A549 (cell line): ENCODE measurements at regions not wholly inside any gene's neighbourhood (a gene's known extent, or its start where the extent isn't known, plus 50 kb on each side); places are given as distances from the start of the nearest gene placed in this dataset.

Source experiments
- ATAC-seq, 2 experiments: fragments of 200-7000 bp in 1 of 2; fragments of >200 bp in 1 of 2; cut with Nextera tagmentation in 1 of 2; cut with Tn5 transposase in 1 of 2; 3 replicates each; pipeline versions ENCODE4 v1.8.0 to v1.9.1; 2018 to 2020; ENCODE audit warnings: mild to moderate bottlenecking in 1 of 2, moderate library complexity in 1 of 2
- CTCF ChIA-PET: fragments of 300-600 bp; sonication (Branson Sonifier 250); formaldehyde crosslinking; extraction: SDS; loops from one replicate; lab custom pipeline; 2021; ENCODE audit warnings: antibody characterized with exemption, inconsistent platforms; lab: Yijun Ruan, JAX
- POLR2A ChIA-PET: fragments of 350-600 bp; formaldehyde crosslinking; extraction: SDS; loops from one replicate; lab custom pipeline; 2021; ENCODE audit warnings: antibody characterized with exemption, inconsistent platforms; lab: Yijun Ruan, JAX
- DNase-seq, 2 experiments: peaks; one replicate each; pipeline versions ENCODE4 v3.0.0 to v3.0.0-alpha.2; 2011 to 2016; ENCODE audit warnings: low read depth in 1 of 2, low spot score in 1 of 2
- FAIRE-seq: peaks from 2 replicates; lab custom pipeline; 2011; peaks lifted over from hg19 to GRCh38; lab: Jason Lieb, UNC
- H3K27ac ChIP-seq, 2 experiments: fragments of >200 bp; sonication (Bioruptor Twin); formaldehyde crosslinking; 3 replicates each; pipeline ENCODE4 v1.5.1; 2016 to 2017
- H3K4me1 ChIP-seq: fragments of >200 bp; sonication (Bioruptor Twin); formaldehyde crosslinking; 3 replicates; pipeline ENCODE4 v1.6.1; 2016
- H3K4me2 ChIP-seq: fragments of >200 bp; sonication (Bioruptor Twin); formaldehyde crosslinking; 3 replicates; pipeline ENCODE4 v1.6.1; 2016
- H3K4me3 ChIP-seq: fragments of >200 bp; sonication (Bioruptor Twin); formaldehyde crosslinking; 3 replicates; pipeline ENCODE4 v1.5.1; 2016
- H3K9me3 ChIP-seq: fragments of >200 bp; sonication (Bioruptor Twin); formaldehyde crosslinking; 3 replicates; pipeline ENCODE4 v1.6.1; 2016
- ATOH8 ChIP-seq: fragments of 250-450 bp; sonication (Bioruptor Pico); IDR thresholded peaks from 2 replicates; pipeline ENCODE4 v1.5.0; 2020; ENCODE audit warnings: low read depth, mild to moderate bottlenecking, moderate library complexity
- CBX2 ChIP-seq: fragments of 200-600 bp; sonication (generic); IDR thresholded peaks from 2 replicates; pipeline ENCODE4 v1.6.1; 2016; ENCODE audit warnings: low read depth, mild to moderate bottlenecking, borderline replicate concordance
- E2F6 ChIP-seq: IDR thresholded peaks from 2 replicates; pipeline ENCODE4 v1.6.1; 2012; ENCODE audit warnings: low read depth, borderline replicate concordance
- EHF ChIP-seq: fragments of 250-450 bp; sonication (Bioruptor Pico); IDR thresholded peaks from 2 replicates; pipeline ENCODE4 v1.5.0; 2020; ENCODE audit warnings: mild to moderate bottlenecking
- FOSB ChIP-seq: fragments of 250-450 bp; sonication (Bioruptor Pico); IDR thresholded peaks from 2 replicates; pipeline ENCODE4 v1.5.0; 2020; ENCODE audit warnings: mild to moderate bottlenecking, moderate library complexity
- FOSL2 ChIP-seq, 2 experiments: fragments of 450-650 bp in 1 of 2; fragments of >200 bp in 1 of 2; sonication (Bioruptor Twin) in 1 of 2; formaldehyde crosslinking; IDR thresholded peaks; 2 replicates each; pipeline versions ENCODE4 v1.5.0 to v1.6.1; 2016 to 2020; ENCODE audit warnings: mild to moderate bottlenecking in 1 of 2, moderate library complexity in 1 of 2
- HES2 ChIP-seq: fragments of >200 bp; sonication (Bioruptor Twin); formaldehyde crosslinking; IDR thresholded peaks from 2 replicates; pipeline ENCODE4 v1.6.1; 2016
- HEYL ChIP-seq: fragments of 250-450 bp; sonication (Bioruptor Pico); IDR thresholded peaks from 2 replicates; pipeline ENCODE4 v1.8.0; 2021; ENCODE audit warnings: mild to moderate bottlenecking, moderate library complexity
- HOXA7 ChIP-seq: fragments of 250-450 bp; sonication (Bioruptor Pico); IDR thresholded peaks from 2 replicates; pipeline ENCODE4 v1.5.0; 2020; ENCODE audit warnings: mild to moderate bottlenecking, moderate library complexity
- JUN ChIP-seq, 2 experiments: fragments of >200 bp; sonication (Bioruptor Twin); formaldehyde crosslinking; IDR thresholded peaks; 2 replicates in 1 of 2; 3 replicates in 1 of 2; pipeline ENCODE4 v1.6.1; 2016 to 2017
- KDM5A ChIP-seq: fragments of 200-600 bp; sonication (generic); IDR thresholded peaks from 2 replicates; pipeline ENCODE4 v1.6.1; 2016; ENCODE audit warnings: antibody characterized with exemption, mild to moderate bottlenecking
- MAFK ChIP-seq: fragments of 450-650 bp; IDR thresholded peaks from 2 replicates; pipeline ENCODE4 v1.6.1; 2014; ENCODE audit not compliant: partially characterized antibody
- MYC ChIP-seq: IDR thresholded peaks from 2 replicates; pipeline ENCODE4 v1.6.1; 2012; ENCODE audit warnings: mild to moderate bottlenecking, inconsistent platforms, low read length, improper control_type of control experiment, borderline replicate concordance
- NFE2L2 ChIP-seq: fragments of 150-350 bp; conservative IDR thresholded peaks from 2 replicates; pipeline ENCODE4 v1.6.1; 2014; ENCODE audit warnings: low read length
- NR3C1 ChIP-seq: fragments of >200 bp; sonication (Bioruptor Twin); formaldehyde crosslinking; IDR thresholded peaks from 3 replicates; pipeline ENCODE4 v1.6.1; 2017
- PHF8 ChIP-seq: fragments of 200-600 bp; sonication (generic); IDR thresholded peaks from 2 replicates; pipeline ENCODE4 v1.6.1; 2016; ENCODE audit warnings: low read depth, mild to moderate bottlenecking, antibody characterized with exemption, moderate library complexity, borderline replicate concordance
- RAD21 ChIP-seq, 2 experiments: fragments of >200 bp in 1 of 2; sonication (Bioruptor Twin) in 1 of 2; formaldehyde crosslinking in 1 of 2; IDR thresholded peaks in 1 of 2; conservative IDR thresholded peaks in 1 of 2; 2 replicates in 1 of 2; 3 replicates in 1 of 2; pipeline ENCODE4 v1.6.1; 2012 to 2018; ENCODE audit warnings: inconsistent platforms in 1 of 2
- RARB ChIP-seq: fragments of 250-450 bp; sonication (Bioruptor Pico); IDR thresholded peaks from 2 replicates; pipeline ENCODE4 v1.8.0; 2021; ENCODE audit warnings: mild to moderate bottlenecking, moderate library complexity
- TP53 ChIP-seq: fragments of 250-450 bp; sonication (Bioruptor Pico); IDR thresholded peaks from 2 replicates; pipeline ENCODE4 v1.5.0; 2021; ENCODE audit warnings: mild to moderate bottlenecking, moderate library complexity
- USF2 ChIP-seq: fragments of 450-650 bp; IDR thresholded peaks from 2 replicates; pipeline ENCODE4 v1.6.1; 2014; ENCODE audit warnings: antibody characterized with exemption
- ZFP36 ChIP-seq: fragments of 450-650 bp; IDR thresholded peaks from 2 replicates; pipeline ENCODE4 v1.6.1; 2014; ENCODE audit warnings: borderline replicate concordance; ENCODE audit not compliant: partially characterized antibody
- ZSCAN20 ChIP-seq: fragments of 250-450 bp; sonication (Bioruptor Pico); IDR thresholded peaks from 2 replicates; pipeline ENCODE4 v1.8.0; 2022; ENCODE audit warnings: mild to moderate bottlenecking, moderate library complexity
- WGBS: methylation state at CpG from one replicate; pipeline ENCODE4 v1.1.6; 2017; ENCODE audit errors: missing lambda C conversion rate; 5-methylcytosine and 5-hydroxymethylcytosine counted together

- TF ChIP-seq USF2: no peak
- TF ChIP-seq NR3C1: no peak
- TF ChIP-seq KDM5A: no peak
- TF ChIP-seq ZSCAN20: no peak
- TF ChIP-seq HEYL (CRISPR knock-in tag): no peak
- TF ChIP-seq CBX2: no peak
- TF ChIP-seq, all 56 proteins: peak for 0
These were observed 659.4 kb upstream of the CAMK1G start (continued) for GRCh38 chr1:208923946-208924720.

GRCh38 chr1:208924928-208925327, 658.6 kb upstream of the CAMK1G start:
- no peak overlapping the region for H3K4me3 ChIP-seq
- DNase-seq (no peak), FAIRE-seq (no peak), ATAC-seq (no peak)
- 37% methylated on average over 5 of the region's 5 CpGs for WGBS
- no peak overlapping the region for H3K4me2 ChIP-seq
- H3K4me1 ChIP-seq: no peaks in the 10 kb centered on the region; the same call in 2 of the 3 replicates
- no peaks in the 10 kb centered on the region for H3K9me3 ChIP-seq
- CTCF ChIA-PET: no interaction called here
- POLR2A ChIA-PET: no interaction called here
- TF ChIP-seq ATOH8 (CRISPR knock-in tag) (no peak), TP53 (CRISPR knock-in tag) (no peak), MYC (no peak), HES2 (no peak), RARB (CRISPR knock-in tag) (no peak), ZFP36 (no peak), EHF (CRISPR knock-in tag) (no peak), FOSB (CRISPR knock-in tag) (no peak), MAFK (no peak), FOSL2 (IDR thresholded peaks at IDR 0.05) (no peak), FOSL2 (CRISPR knock-in tag; IDR thresholded peaks at IDR 0.05) (no peak)
- no peak overlapping the region for H3K27ac ChIP-seq

- H3K9me3 ChIP-seq: no peaks in the 10 kb centered on the region
- no peak overlapping the region for H3K4me2 ChIP-seq
- CTCF ChIA-PET: no interaction called here
- no peak for DNase-seq
- no peak overlapping the region for H3K27ac ChIP-seq
- 27% methylated on average over 5 of the region's 5 CpGs for WGBS
- no peaks in the 10 kb centered on the region for H3K4me1 ChIP-seq
- FAIRE-seq: no peak
- H3K4me3 ChIP-seq: no peak overlapping the region
- TF ChIP-seq E2F6 (no peak), RAD21 (conservative IDR thresholded peaks at IDR 0.05 in 1 of 2, IDR thresholded peaks at IDR 0.05 in 1 of 2) (no peak), KDM5A (no peak), HEYL (CRISPR knock-in tag) (no peak), MAFK (no peak), HOXA7 (CRISPR knock-in tag) (no peak), PHF8 (no peak), NFE2L2 (no peak), JUN (IDR thresholded peaks at IDR 0.05) (no peak)
- POLR2A ChIA-PET: no interaction called here
- ATAC-seq: no peak
These were observed 655.0 kb upstream of the CAMK1G start for GRCh38 chr1:208928349-208929010.
